ENCODE measurements at regions not wholly inside any gene's neighbourhood (a gene's known extent, or its start where the extent isn't known, plus 50 kb on each side); places are given as distances from the start of the nearest gene placed in this dataset.

GRCh38 chr1:239436286-239436685 lies 49.9 kb downstream of the CHRM3 start:
- no peak for DNase-seq

DNA sequence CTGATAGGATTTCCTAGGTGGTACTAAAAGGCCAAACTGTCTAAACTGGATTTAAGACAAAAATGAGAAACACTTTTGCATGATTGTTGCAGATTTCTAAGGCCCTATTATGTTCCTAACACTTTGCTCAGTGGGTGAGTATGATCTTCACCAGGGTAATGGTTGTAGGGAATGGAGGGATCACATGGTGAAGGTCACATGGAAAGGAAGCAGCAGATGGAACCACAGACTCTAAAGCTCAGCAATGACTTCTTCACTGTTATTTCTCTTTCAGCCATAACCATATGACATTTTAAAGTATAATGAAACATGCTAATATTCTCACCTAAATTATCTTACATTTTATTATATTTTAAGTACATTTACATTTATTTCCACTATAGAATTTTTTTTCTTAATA lies 51.5 kb downstream of the CHRM3 start:
- DNase-seq = no peak

- DNase-seq = no peak
Observed at GRCh38 chr1:239438891-239439290, 52.5 kb downstream of the CHRM3 start.

DNA sequence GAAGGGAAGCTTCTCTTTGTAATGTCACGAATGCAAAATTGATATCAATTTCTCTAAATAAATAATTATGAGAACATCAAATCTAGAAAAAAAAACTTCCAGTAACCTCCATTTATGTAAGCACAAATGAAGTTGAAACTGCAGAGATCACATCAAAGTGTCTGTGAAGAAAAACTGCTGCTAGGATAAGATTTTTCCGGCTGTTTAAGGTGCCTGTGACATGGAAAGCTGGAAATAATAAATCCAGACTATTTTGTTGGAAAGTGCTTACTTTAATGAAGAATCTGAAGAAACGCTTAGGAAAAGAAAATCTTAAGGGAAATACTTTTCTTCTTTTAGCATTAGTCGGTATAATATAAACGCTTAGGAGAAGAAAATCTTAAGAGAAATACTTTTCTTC lies 57.0 kb downstream of the CHRM3 start:
- no peak for DNase-seq

DNA sequence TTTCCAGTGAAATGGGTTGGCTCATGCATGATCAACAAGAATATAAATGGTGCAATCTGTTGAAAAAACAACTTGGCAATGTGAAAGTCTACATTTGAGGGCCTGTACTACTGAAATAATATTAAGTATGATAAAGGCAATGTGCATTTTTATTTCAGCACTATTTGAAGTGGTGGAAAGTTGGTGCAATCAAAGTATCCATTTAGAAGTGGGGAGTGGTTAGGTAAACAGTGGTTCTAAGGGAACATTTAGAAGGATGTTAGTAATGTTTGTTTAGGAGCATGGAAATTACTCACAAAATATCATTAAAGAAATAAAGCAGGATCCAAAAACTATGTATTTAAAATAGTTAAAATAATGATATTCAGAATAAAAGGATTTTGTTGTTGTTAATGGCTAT lies 60.2 kb downstream of the CHRM3 start:
- no peak for DNase-seq

DNA sequence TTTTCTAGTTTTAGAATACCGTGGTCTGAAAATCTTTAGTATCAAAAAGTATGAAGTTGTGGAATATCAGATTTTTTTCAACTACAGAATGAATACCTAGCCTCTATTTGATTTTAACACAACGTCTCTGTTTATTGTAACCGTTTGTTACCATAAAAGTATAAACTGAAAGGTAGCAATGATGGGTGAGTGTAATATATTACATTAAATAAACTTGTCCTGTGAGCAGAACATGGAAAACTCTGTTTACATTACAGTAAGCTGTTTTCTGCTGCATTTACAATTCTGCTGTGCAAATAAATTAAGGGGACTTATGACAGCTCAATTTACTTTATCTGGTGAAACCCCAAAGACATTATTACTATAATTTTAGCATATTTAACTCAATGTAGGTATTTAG lies 62.5 kb downstream of the CHRM3 start:
- no peak for DNase-seq

DNA sequence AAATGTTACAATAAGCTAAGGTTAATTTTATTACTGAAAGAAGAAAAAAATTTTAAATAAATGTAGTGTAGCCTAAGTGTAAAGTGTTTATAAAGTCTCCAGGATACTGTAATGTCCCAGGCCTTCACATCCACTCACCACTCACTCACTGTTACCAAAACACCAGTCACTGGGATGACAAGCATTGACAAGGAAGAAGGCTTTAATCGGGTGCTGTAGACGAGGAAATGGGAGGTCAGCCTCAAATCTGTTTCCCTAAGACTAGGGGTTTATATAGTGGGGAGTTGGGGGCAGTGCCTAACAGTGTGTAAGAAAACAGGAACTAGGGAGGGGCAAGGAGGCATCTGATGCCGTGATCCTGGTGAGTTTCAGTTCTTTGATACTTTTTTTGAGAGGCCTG lies 69.4 kb downstream of the CHRM3 start:
- DNase-seq = no peak

GRCh38 chr1:239456788-239457187 lies 70.4 kb downstream of the CHRM3 start:
- DNase-seq = no peak

DNA sequence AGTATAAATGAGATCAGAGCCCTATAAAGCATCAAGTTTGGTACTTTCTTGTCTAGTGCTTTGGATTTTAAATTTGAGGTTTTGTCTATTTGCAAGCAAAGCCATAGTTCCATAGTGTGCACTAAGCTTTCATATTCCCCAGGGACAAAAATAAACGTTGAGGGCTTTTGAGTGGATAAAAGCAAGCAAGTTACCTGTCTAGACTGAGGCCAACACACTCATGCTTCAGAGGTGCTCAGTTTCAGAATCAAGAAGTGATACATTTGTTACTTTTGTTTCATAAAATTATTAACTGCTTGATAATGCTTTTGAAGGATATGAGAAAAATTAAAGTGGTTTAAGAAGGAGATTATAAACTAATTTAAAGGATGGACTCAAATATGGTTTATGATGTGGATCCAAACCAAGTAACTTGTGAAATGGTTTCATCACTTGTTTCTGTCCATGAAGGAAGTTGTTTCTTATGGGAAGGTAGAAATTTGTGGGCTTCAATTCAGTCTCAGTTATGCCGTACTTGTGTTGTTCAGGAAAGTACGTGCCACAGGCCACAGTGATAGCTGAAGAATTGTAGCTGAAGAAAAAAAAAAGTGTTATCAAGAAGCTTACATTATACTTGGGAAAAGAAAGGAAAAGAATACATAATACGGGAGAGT lies 71.2 kb downstream of the CHRM3 start:
- DNase-seq = no peak

- DNase-seq = peak; percentile 2
Observed at GRCh38 chr1:239458144-239458500, 71.8 kb downstream of the CHRM3 start.

- DNase-seq = no peak
Observed at GRCh38 chr1:239467730-239468129, 81.4 kb downstream of the CHRM3 start.

DNA sequence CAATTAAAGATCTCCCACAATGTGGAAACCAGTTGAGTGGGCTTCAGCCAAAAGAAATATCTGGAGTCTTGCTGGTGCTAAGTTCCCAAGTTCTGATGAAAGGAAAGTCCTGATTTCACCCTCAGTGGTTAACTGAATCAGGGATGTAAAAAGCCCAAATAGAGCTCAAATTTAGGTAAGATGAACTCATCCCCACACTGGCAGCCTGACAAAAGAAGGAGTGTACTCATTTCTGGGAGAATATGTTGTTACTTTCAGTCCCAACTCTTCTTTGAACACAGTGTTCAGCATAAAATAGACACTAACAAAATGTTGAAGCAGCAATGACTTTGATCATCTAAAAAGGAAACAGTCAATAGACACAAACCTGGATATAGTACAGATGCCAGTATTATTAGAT lies 91.7 kb downstream of the CHRM3 start:
- DNase-seq = no peak

DNA sequence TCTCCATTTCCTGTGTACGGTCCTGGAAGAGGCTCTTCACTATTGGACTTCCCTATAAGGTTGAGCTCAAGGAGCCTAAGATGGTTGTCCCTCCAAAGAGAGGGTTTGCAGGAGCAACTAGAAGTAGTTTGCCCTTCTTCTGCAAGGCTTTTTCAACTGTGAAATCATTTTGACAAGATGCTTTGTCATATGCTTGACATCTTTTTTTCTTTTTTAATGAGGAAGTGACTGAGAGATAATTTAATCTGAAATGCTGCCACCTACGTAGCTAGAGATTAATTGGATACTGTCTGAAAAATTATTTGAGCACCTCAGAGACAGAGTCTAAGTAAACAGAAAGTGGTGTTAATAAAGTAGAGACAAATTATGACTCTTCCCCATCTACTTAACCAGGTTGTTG lies 97.0 kb downstream of the CHRM3 start:
- DNase-seq = no peak

DNA sequence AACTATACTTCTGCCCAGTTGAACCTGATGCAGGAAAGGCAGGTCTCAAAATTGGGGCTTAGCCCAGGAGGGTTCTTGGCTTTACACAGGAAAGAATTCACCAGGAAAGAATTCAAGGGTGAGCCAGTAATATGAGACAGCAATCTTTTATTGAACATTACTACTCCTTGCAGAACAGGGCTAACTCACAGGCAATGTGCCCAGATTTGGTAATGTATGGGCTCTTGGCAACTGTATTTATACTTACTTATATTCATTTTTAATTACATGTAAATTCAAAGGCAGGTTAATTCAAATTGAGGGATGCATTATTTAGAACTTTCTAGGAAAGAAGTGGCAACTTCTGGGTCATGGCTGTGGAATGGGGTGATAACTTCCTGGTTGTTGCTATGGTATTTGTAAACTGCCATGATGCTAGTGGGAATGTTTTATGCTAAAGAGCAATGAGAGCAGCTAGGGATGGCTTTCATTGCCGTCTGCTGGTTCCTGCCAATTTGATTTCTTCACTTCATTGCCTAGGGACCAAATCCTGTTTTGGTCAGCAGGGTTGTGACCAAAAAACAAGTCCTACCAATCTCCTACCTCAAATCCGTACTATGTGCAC lies 107.5 kb downstream of the CHRM3 start:
- no peak for DNase-seq

DNA sequence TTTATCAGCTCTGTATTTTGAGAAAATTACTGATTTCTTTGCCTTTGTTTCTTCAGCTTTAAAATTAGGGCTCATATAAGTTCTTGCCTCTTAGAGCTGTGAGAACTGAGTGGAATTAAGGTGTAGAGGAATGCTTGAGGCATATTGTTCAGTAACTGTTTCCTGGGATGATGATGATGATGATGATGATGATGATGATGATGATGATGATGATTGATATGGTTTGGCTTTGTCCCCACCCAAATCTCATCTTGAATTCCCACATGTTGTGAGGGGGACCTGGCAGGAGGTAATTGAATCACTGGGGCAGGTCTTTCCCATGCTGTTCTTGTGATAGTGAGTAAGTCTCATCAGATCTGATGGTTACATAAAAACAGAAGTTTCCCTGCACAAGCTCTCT lies 118.7 kb downstream of the CHRM3 start:
- no peak for DNase-seq

GRCh38 chr1:239507826-239508225 lies 121.5 kb downstream of the CHRM3 start:
- DNase-seq = no peak

DNA sequence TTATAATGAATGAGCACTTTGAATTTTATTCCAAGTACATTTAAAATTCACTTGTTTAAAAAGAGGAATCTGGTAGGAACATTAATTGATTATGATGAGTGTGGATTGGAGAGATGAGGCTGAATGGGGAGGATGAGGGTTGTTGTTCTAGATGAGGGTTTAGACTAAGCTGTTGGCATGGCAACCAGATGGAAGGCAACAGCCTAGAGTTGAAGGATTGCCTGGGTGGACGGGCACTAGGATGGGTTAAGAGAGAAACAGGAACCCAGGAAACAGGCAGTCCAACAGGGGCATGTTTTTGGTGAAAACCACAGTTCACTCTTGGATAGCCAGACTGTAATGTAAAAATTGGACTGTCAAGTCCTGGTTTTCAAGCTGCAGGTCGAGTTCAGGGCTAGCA lies 125.5 kb downstream of the CHRM3 start:
- no peak for DNase-seq

GRCh38 chr1:239516579-239516978 lies 130.2 kb downstream of the CHRM3 start:
- no peak for DNase-seq

- no peak for DNase-seq
Observed at GRCh38 chr1:239526391-239526790, 140.0 kb downstream of the CHRM3 start.

GRCh38 chr1:239527051-239527693 lies 140.8 kb downstream of the CHRM3 start:
- no peak for DNase-seq

DNA sequence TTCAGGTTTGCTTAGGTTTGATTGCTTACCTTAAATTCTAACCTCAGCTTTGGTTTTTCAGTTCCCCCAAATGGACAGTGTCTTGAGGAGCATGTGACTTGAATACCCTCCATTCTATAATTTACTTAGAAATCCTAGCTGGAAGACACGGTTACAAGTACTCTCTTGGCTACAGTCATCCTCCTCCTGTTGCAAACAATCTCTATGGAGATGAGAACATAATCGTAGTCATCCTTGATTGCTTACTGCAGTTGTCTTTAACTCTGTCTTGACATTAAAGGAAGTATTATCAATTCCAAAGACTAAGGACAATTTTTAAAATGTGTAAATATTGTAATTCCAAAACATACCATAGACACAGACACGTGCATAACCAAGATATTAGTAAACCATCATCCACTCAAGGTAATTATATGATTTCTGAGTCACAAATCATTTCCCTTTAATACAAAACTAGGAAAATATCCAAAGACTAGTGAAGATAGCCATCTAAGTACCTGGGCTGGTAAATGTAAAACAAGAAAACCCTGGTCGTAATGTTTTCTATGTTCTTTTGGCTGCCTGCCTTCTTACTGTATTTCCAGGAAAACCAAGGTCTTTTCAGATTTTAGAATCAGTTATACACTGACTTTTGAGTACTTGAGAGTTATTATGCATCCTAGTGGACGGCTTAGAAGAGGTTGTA lies 149.9 kb downstream of the CHRM3 start:
- no peak for DNase-seq

DNA sequence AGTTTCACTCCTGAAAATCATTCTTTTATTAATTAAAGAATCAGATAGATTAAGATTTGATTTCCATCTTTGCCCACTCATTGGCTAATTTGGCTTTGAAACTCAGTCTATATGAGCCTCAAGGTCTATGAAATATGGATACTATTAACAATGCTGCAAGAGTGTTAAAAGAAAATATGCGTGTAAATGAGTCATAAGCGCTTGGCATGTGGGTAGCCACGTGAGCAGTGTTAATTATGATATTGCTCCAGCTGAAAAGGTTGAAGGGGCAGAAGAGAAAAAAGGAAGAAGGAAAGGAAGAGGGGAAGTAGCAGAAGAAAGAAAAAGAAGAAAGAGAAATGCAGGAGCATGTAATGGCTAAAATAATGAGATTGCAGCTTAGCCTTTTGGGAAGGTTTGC lies 151.4 kb downstream of the CHRM3 start:
- DNase-seq = no peak

GRCh38 chr1:239538239-239538988 lies 152.0 kb downstream of the CHRM3 start:
- no peak for DNase-seq
